SK-N-MC (cell line): ENCODE measurements at regions not wholly inside any gene's neighbourhood (a gene's known extent, or its start where the extent isn't known, plus 50 kb on each side); places are given as distances from the start of the nearest gene placed in this dataset.

Source experiments
- EZH2 ChIP-seq: fragments of 200-600 bp; sonication (generic); IDR thresholded peaks from one replicate; pipeline ENCODE4 v1.6.1; 2017; ENCODE audit warnings: antibody characterized with exemption
- FOXP2 ChIP-seq: optimal IDR thresholded peaks from 2 replicates; pipeline ENCODE3; 2011; ENCODE audit warnings: mild to moderate bottlenecking, moderate library complexity; ENCODE audit not compliant: insufficient read depth; ENCODE audit errors: extremely low read length, control extremely low read depth
- POLR2AphosphoS5 ChIP-seq: IDR thresholded peaks from 2 replicates; pipeline ENCODE4 v1.6.1; 2012; ENCODE audit warnings: mild to moderate bottlenecking, low read depth, low read length, borderline replicate concordance

- TF ChIP-seq POLR2AphosphoS5 (no peak), EZH2 (no peak), FOXP2 (no peak)
Observed at GRCh38 chr6:110041126-110041525, 63.0 kb downstream of the GPR6 start.
